ENCODE measurements at regions not wholly inside any gene's neighbourhood (a gene's known extent, or its start where the extent isn't known, plus 50 kb on each side); places are given as distances from the start of the nearest gene placed in this dataset.

GRCh38 chr2:125567100-125567499 is 1088.9 kb upstream of the GYPC start:
- H3K27ac Mint-ChIP-seq = no peak overlapping the region
- TF ChIP-seq JUNB (IDR thresholded peaks at IDR 0.05; ENCODE audit: unreplicated experiment) (no peak), ETS1 (IDR thresholded peaks at IDR 0.05) (no peak), ZNF331 (CRISPR knock-in tag; IDR thresholded peaks at IDR 0.05; ENCODE audit: low read depth) (no peak), CREB1 (CRISPR knock-in tag; IDR thresholded peaks at IDR 0.05; ENCODE audit: low read depth) (no peak), NANOG (IDR thresholded peaks at IDR 0.05; ENCODE audit: borderline replicate concordance) (no peak), POLR2AphosphoS5 (IDR thresholded peaks at IDR 0.05; ENCODE audit: low read depth) (no peak), REST (IDR thresholded peaks at IDR 0.05; ENCODE audit: unreplicated experiment) (no peak), EZH2 (IDR thresholded peaks at IDR 0.05; ENCODE audit: low read depth, unreplicated experiment) (no peak), STAT1 (IDR thresholded peaks at IDR 0.05; ENCODE audit: unreplicated experiment) (no peak), CTCF (conservative IDR thresholded peaks at IDR 0.05; ENCODE audit: low read depth in 2 of 2) (no peak), ZNF114 (CRISPR knock-in tag; IDR thresholded peaks at IDR 0.05) (no peak), ZNF462 (CRISPR knock-in tag; IDR thresholded peaks at IDR 0.05) (no peak), EZH2phosphoT487 (IDR thresholded peaks at IDR 0.05; ENCODE audit: unreplicated experiment) (no peak)
- Histone ChIP-seq H3K4me2 (no peak overlapping the region), H3K79me2 (replicated peaks; ENCODE audit: insufficient read depth) (no peaks in the 10 kb centered on the region), H3K4me3 (no peak overlapping the region), H3K4me1 (ENCODE audit: insufficient read depth) (no peaks in the 10 kb centered on the region), H4K20me1 (replicated peaks; ENCODE audit: insufficient read depth) (no peaks in the 10 kb centered on the region), H3K27me3 (ENCODE audit: insufficient read depth) (no peaks in the 10 kb centered on the region), H3K36me3 (ENCODE audit: insufficient read depth) (no peaks in the 10 kb centered on the region), H3K9me2 (ENCODE audit: insufficient read depth) (peaks cover 13% of the 10 kb centered on the region; the same call in 1 of the 2 replicates), H3F3A (replicated peaks; ENCODE audit: low read depth) (no peaks in the 10 kb centered on the region), H3K27ac (ENCODE audit: low read depth) (no peak overlapping the region), H2AFZ (no peak overlapping the region)
- DNase-seq (ENCODE audit: low spot score) (no peak), ATAC-seq (no peak)
- no peaks in the 10 kb centered on the region for H3K27me3 Mint-ChIP-seq (ENCODE audit: insufficient read depth, low read depth, poor library complexity)
- H3K9me3 Mint-ChIP-seq = no peaks in the 10 kb centered on the region
- H3K4me1 Mint-ChIP-seq = peaks cover 17% of the 10 kb centered on the region; the same call in 2 of the 3 replicates
- H3K36me3 Mint-ChIP-seq (ENCODE audit: low read depth) = no peaks in the 10 kb centered on the region
- no peak overlapping the region for H3K4me3 Mint-ChIP-seq
